ENCODE measurements at regions not wholly inside any gene's neighbourhood (a gene's known extent, or its start where the extent isn't known, plus 50 kb on each side); places are given as distances from the start of the nearest gene placed in this dataset.
A peak's percentile ranks its signal among the peaks of the same experiment; 100 is the strongest.

DNA sequence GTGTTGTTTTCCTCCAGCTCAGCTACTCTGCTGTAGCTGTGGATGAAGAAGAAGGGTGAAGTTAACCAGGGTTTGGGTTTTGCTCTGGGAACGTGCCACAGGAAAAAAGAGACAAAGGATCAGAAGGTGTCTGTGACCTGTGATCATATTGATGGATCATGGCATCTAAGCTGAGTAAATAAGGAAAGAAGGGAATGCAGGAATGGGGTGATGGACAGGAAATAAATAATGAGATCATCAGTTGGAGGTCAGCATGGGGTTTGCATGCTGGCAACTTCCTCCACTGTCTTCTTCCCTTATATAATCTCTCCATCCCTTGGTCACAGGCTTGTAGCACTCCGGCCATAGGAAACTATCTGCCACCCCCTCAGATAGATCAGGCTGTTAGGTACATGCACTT, 430.3 kb upstream of the PDE3A start:
- in situ Hi-C loops (cut with MboI; ENCODE audit: low pct_unique_long_range_greater_than_20kb in 2 of 9, low sequenced_read_pairs in 9 of 9, unreplicated experiment in 9 of 9), result loop anchor here in 1 of 9 experiments (25.0 kb wide), 1 partner anchor 424 kb away; the partner anchor contains the start of gene PDE3A
- no peak for ATAC-seq (replicated peaks in 6 of 8)
- no peak overlapping the region for H3K4me3 ChIP-seq
- no peaks in the 10 kb centered on the region for H3K4me1 ChIP-seq (replicated peaks in 1 of 2)
- H3K27ac ChIP-seq, result no peak overlapping the region
- WGBS, 10 experiments, result 20 to 92% (median 79%) methylated on average over 1 to 2 of the region's 2 CpGs; no CpG with 5 or more reads in 3 of the 10 experiments

DNA sequence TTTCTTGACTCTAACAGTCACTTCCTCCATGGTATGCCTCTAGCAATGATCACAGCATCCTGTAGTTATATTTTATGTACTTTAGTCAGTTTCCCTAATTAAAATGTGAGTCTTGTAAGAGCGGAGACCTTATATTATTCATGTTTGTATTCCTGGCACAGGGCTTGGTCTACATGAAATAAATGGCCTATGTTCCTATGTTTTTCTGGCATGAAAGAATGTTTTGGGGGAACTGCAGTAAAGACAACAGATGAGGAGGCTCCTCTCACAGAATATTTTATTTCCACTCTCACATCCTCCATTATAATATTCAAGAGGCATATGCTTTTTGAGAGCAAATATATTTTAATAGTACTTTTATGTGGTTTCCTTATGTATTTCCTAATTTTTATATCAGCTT, 429.8 kb upstream of the PDE3A start:
- no peak overlapping the region for H3K27ac ChIP-seq
- H3K4me1 ChIP-seq (replicated peaks in 1 of 2), result no peaks in the 10 kb centered on the region
- ATAC-seq (replicated peaks in 6 of 8), result no peak
- WGBS, 10 experiments, result 62 to 100% (median 92%) methylated on average over 1 of the region's 1 CpG; no CpG with 5 or more reads in 4 of the 10 experiments
- no peak overlapping the region for H3K4me3 ChIP-seq
- in situ Hi-C loops (cut with MboI; ENCODE audit: low pct_unique_long_range_greater_than_20kb in 2 of 9, low sequenced_read_pairs in 9 of 9, unreplicated experiment in 9 of 9), result loop anchor here in 1 of 9 experiments (25.0 kb wide), 1 partner anchor 424 kb away; the partner anchor contains the start of gene PDE3A

DNA sequence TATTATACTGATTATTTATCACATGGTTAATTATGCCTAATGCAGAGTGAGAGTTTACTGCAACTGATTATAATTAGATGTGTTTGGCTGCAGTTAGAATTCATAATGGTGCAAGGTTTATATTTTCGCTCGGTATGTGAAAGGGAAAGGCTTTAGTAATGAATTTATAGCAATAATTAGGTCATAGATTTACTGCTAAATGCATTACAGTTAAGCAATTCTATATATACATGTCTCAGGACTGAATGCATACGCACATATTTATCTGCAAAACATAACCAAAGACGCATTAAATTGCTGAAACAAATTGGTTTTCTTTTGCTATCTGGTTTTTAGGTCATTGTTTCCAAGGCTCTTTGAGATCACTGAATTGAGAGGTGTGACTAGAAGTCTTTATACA, 428.1 kb upstream of the PDE3A start:
- in situ Hi-C loops (cut with MboI; ENCODE audit: low pct_unique_long_range_greater_than_20kb in 2 of 9, low sequenced_read_pairs in 9 of 9, unreplicated experiment in 9 of 9), result loop anchor here in 1 of 9 experiments (25.0 kb wide), 1 partner anchor 422 kb away; the partner anchor contains the start of gene PDE3A
- ATAC-seq (replicated peaks in 6 of 8), result peak in 2 of 8 experiments; percentile 32 to 55
- 8 to 100% (median 67%) methylated on average over 1 to 4 of the region's 4 CpGs; no CpG with 5 or more reads in 1 of the 10 experiments for WGBS, 10 experiments
- H3K27ac ChIP-seq, result no peak overlapping the region
- no peaks in the 10 kb centered on the region for H3K4me1 ChIP-seq (replicated peaks in 1 of 2)
- no peak overlapping the region for H3K4me3 ChIP-seq

GRCh38 chr12:19941096-19941495, 427.2 kb upstream of the PDE3A start:
- Histone ChIP-seq H3K27ac (no peak overlapping the region), H3K4me3 (no peak overlapping the region), H3K4me1 (replicated peaks in 1 of 2) (peaks cover 5 to 8% of the 10 kb centered on the region in 2 donors)
- WGBS, 10 experiments, result 86 to 100% (median 97%) methylated on average over 1 to 17 of the region's 26 CpGs; no CpG with 5 or more reads in 3 of the 10 experiments
- in situ Hi-C loops (cut with MboI; ENCODE audit: low pct_unique_long_range_greater_than_20kb in 2 of 9, low sequenced_read_pairs in 9 of 9, unreplicated experiment in 9 of 9), result loop anchor here in 1 of 9 experiments (25.0 kb wide), 1 partner anchor 421 kb away; the partner anchor contains the start of gene PDE3A
- ATAC-seq (replicated peaks in 6 of 8), result no peak

GRCh38 chr12:19945559-19946435, 422.5 kb upstream of the PDE3A start:
- H3K4me3 ChIP-seq, result no peak overlapping the region
- 36 to 96% (median 87%) methylated on average over 2 to 5 of the region's 5 CpGs; no CpG with 5 or more reads in 2 of the 10 experiments for WGBS, 10 experiments
- peak in 6 of 8 experiments; percentile 26 to 81 (median 50) for ATAC-seq (replicated peaks in 6 of 8)
- H3K27ac ChIP-seq, result no peak overlapping the region
- peaks cover 7 to 10% of the 10 kb centered on the region in 2 donors for H3K4me1 ChIP-seq (replicated peaks in 1 of 2)
- in situ Hi-C loops (cut with MboI; ENCODE audit: low pct_unique_long_range_greater_than_20kb in 2 of 9, low sequenced_read_pairs in 9 of 9, unreplicated experiment in 9 of 9), result loop anchor here in 1 of 9 experiments (25.0 kb wide), 1 partner anchor 417 kb away; the partner anchor contains the start of gene PDE3A

DNA sequence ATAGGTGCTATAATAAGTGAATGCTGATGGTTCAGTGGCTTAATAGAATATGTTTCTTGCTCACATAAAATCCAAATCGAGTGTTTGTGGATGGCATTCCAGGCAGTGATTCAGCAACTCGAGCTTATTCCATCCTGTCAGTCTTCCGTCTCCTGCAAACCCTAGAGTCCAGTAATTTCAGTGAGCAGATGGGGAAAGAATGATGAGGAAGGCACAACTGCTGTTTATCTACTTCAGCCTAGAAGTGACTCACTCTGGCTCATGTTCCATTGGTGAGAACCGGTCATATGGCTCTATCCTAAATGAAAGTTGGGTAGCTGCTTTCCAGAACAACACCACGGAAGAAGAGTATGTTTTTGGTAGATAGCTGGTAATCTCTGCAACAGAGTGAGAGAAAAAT, 421.8 kb upstream of the PDE3A start:
- Histone ChIP-seq H3K27ac (no peak overlapping the region), H3K4me3 (no peak overlapping the region), H3K4me1 (replicated peaks in 1 of 2) (peaks cover 7 to 10% of the 10 kb centered on the region in 2 donors)
- ATAC-seq (replicated peaks in 6 of 8), result peak in 6 of 8 experiments; percentile 21 to 95 (median 58)
- WGBS, 10 experiments, result 8 to 100% (median 97%) methylated on average over 1 to 5 of the region's 5 CpGs; no CpG with 5 or more reads in 1 of the 10 experiments
- in situ Hi-C loops (cut with MboI; ENCODE audit: low pct_unique_long_range_greater_than_20kb in 2 of 9, low sequenced_read_pairs in 9 of 9, unreplicated experiment in 9 of 9), result loop anchor here in 1 of 9 experiments (25.0 kb wide), 1 partner anchor 416 kb away; the partner anchor contains the start of gene PDE3A

GRCh38 chr12:19947344-19947743, 421.0 kb upstream of the PDE3A start:
- Histone ChIP-seq H3K4me3 (no peak overlapping the region), H3K4me1 (replicated peaks in 1 of 2) (peaks cover 7 to 10% of the 10 kb centered on the region in 2 donors), H3K27ac (no peak overlapping the region)
- in situ Hi-C loops (cut with MboI; ENCODE audit: low pct_unique_long_range_greater_than_20kb in 2 of 9, low sequenced_read_pairs in 9 of 9, unreplicated experiment in 9 of 9), result loop anchor here in 1 of 9 experiments (25.0 kb wide), 1 partner anchor 415 kb away; the partner anchor contains the start of gene PDE3A
- WGBS, 10 experiments, result 13 to 95% (median 80%) methylated on average over 1 to 3 of the region's 3 CpGs
- peak in 2 of 8 experiments; percentile 19 to 53 for ATAC-seq (replicated peaks in 6 of 8)

DNA sequence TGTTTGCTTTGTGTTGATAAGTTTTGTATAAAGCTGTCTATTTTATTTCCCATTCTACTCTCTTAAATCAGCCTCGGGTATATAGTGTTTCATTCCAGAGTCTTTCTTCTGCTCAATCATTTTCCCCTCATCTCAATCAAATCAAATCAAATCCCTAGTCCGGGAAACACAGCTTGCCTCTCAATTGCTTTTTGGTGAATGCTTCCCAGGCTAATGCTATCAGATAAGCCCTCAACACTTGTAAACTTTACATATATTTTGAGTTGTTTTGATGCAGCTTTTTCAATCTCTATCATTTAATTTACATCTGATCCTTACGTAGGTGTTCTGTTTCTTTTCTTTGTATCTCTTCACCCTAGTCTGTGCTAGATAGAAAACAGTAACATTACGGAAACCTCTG, 416.7 kb upstream of the PDE3A start:
- in situ Hi-C loops (cut with MboI; ENCODE audit: low pct_unique_long_range_greater_than_20kb in 2 of 9, low sequenced_read_pairs in 9 of 9, unreplicated experiment in 9 of 9), result no loop called here
- no peak overlapping the region for H3K4me3 ChIP-seq
- 55 to 93% (median 84%) methylated on average over 1 to 4 of the region's 4 CpGs for WGBS, 10 experiments
- no peak overlapping the region for H3K27ac ChIP-seq
- no peaks in the 10 kb centered on the region for H3K4me1 ChIP-seq (replicated peaks in 1 of 2)
- ATAC-seq (replicated peaks in 6 of 8), result no peak

DNA sequence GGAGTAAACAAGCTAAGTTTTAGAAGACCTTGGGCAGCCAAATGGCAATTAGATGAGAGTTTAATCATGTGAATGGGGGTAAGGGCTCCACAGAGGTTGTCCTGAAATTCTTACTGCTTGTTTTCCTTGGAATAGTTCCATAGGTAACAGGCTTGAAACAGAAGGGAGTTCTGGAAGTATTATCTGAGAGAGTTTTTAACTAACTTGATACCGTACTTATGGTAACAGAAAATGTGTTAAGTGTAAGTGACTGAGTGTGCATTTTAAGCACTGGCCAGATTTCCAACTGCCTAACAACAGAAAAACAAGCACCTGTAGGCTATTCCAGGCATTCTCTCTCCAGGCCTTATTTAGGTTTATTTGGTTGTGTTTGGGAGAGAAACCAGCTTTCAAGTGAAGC, 414.6 kb upstream of the PDE3A start:
- peak in 1 of 8 experiments; percentile 23 for ATAC-seq (replicated peaks in 6 of 8)
- in situ Hi-C loops (cut with MboI; ENCODE audit: low pct_unique_long_range_greater_than_20kb in 2 of 9, low sequenced_read_pairs in 9 of 9, unreplicated experiment in 9 of 9), result no loop called here
- no peak overlapping the region for H3K4me3 ChIP-seq
- H3K4me1 ChIP-seq (replicated peaks in 1 of 2), result peaks cover 7 to 19% of the 10 kb centered on the region in 2 donors
- H3K27ac ChIP-seq, result no peak overlapping the region
- WGBS, 10 experiments, result 86 to 100% (median 100%) methylated on average over 1 of the region's 1 CpG; no CpG with 5 or more reads in 5 of the 10 experiments

DNA sequence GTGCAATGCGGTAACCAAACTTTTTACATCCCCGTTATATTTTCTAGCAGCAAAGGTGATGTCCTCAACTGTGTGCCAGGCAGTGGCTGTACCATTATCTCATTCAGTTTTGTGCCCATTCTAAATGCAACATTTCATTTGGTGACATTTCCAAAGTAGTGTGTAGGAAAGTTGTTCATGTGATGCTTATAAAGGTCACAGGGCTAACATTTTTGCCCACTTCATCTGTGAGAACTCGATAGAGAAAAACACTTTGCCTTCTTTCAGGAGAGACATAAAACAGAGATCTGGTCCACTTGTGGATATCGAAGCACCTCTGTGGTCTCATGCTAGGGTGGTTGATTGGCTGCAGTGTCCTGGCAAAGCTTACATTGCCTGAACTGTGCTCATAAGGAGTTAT, 414.2 kb upstream of the PDE3A start:
- no peak overlapping the region for H3K27ac ChIP-seq
- peaks cover 7 to 21% of the 10 kb centered on the region in 2 donors for H3K4me1 ChIP-seq (replicated peaks in 1 of 2)
- no peak for ATAC-seq (replicated peaks in 6 of 8)
- in situ Hi-C loops (cut with MboI; ENCODE audit: low pct_unique_long_range_greater_than_20kb in 2 of 9, low sequenced_read_pairs in 9 of 9, unreplicated experiment in 9 of 9), result no loop called here
- H3K4me3 ChIP-seq, result no peak overlapping the region
- 32 to 100% (median 96%) methylated on average over 1 to 4 of the region's 4 CpGs for WGBS, 10 experiments

GRCh38 chr12:19957308-19958125, 410.8 kb upstream of the PDE3A start:
- H3K27ac ChIP-seq, result peak overlapping the region in 1 of 2 donors; percentile 29
- peak in 6 of 8 experiments; percentile 22 to 89 (median 65) for ATAC-seq (replicated peaks in 6 of 8)
- H3K4me3 ChIP-seq, result no peak overlapping the region
- H3K4me1 ChIP-seq (replicated peaks in 1 of 2), result peaks cover 12 to 29% of the 10 kb centered on the region in 2 donors
- WGBS, 10 experiments, result 4 to 73% (median 50%) methylated on average over 1 to 6 of the region's 6 CpGs; no CpG with 5 or more reads in 2 of the 10 experiments
- in situ Hi-C loops (cut with MboI; ENCODE audit: low pct_unique_long_range_greater_than_20kb in 2 of 9, low sequenced_read_pairs in 9 of 9, unreplicated experiment in 9 of 9), result no loop called here

DNA sequence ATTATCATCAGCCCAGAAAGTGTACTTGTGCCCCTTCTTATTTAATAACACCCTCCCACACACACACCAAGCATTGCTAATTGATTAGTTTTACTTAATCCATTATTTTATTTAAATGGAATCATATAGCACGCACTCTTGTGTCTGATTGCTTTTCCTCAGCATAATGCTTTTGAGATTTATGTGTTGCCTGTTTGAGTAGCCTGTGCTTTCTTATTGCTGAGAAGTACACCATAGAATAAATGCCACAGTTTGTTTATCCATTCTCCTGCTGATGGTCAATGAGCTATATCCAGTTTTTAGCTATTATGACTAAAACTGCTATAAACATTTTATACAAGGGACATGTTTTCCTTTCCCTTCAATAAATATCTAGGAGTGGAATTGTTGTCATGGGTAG, 409.9 kb upstream of the PDE3A start:
- ATAC-seq (replicated peaks in 6 of 8), result peak in 5 of 8 experiments; percentile 34 to 72 (median 61)
- H3K27ac ChIP-seq, result no peak overlapping the region
- H3K4me1 ChIP-seq (replicated peaks in 1 of 2), result peaks cover 13 to 31% of the 10 kb centered on the region in 2 donors
- in situ Hi-C loops (cut with MboI; ENCODE audit: low pct_unique_long_range_greater_than_20kb in 2 of 9, low sequenced_read_pairs in 9 of 9, unreplicated experiment in 9 of 9), result no loop called here
- 33 to 100% (median 77%) methylated on average over 1 of the region's 1 CpG; no CpG with 5 or more reads in 2 of the 10 experiments for WGBS, 10 experiments
- no peak overlapping the region for H3K4me3 ChIP-seq
